Transverse colon (tissue), 4 donors: ENCODE measurements at regions not wholly inside any gene's neighbourhood (a gene's known extent, or its start where the extent isn't known, plus 50 kb on each side); places are given as distances from the start of the nearest gene placed in this dataset.

ENCODE experiments used
- DNase-seq: peaks from one replicate; pipeline ENCODE4 v3.0.0-alpha.2; 2019
- H3K27ac ChIP-seq, 4 donors: fragments of 200-600 bp; sonication (generic); 2 replicates each; pipeline ENCODE4 v1.5.1; 2016 to 2018; ENCODE audit warnings: inconsistent platforms in 4 of 4
- H3K27me3 ChIP-seq: fragments of 200-600 bp; sonication (generic); 2 replicates; pipeline ENCODE4 v1.5.1; 2017; ENCODE audit warnings: inconsistent platforms
- H3K36me3 ChIP-seq, 4 donors: fragments of 200-600 bp; sonication (generic); 2 replicates each; pipeline ENCODE4 v1.5.1; 2017 to 2019; ENCODE audit warnings: inconsistent platforms in 4 of 4
- H3K4me1 ChIP-seq, 4 donors: fragments of 200-600 bp; sonication (generic); 2 replicates each; pipeline ENCODE4 v1.5.1; 2017 to 2020; ENCODE audit warnings: inconsistent platforms in 4 of 4
- H3K4me3 ChIP-seq, 4 donors: fragments of 200-600 bp; sonication (generic); 1 replicate in 1 of 4; 2 replicates in 3 of 4; pipeline versions ENCODE4 v1.5.1 to v1.6.1; 2017 to 2019; ENCODE audit warnings: inconsistent platforms in 4 of 4
- H3K9me3 ChIP-seq, 2 donors: fragments of 200-600 bp; sonication (generic); 2 replicates each; pipeline ENCODE4 v1.5.1; 2017 to 2019; ENCODE audit warnings: inconsistent platforms in 2 of 2
- EP300 ChIP-seq: sonication (generic); formaldehyde crosslinking; IDR thresholded peaks from one replicate; pipeline ENCODE4 v1.6.1; 2017; ENCODE audit warnings: antibody characterized with exemption, low read depth
- POLR2A ChIP-seq: fragments of 450-650 bp; IDR thresholded peaks from one replicate; pipeline ENCODE4 v1.6.1; 2016; ENCODE audit warnings: antibody characterized with exemption, mild to moderate bottlenecking, moderate library complexity
- POLR2AphosphoS5 ChIP-seq, 3 donors: sonication (generic); formaldehyde crosslinking; IDR thresholded peaks; one replicate each; pipeline ENCODE4 v1.6.1; 2016; ENCODE audit warnings: antibody characterized with exemption in 3 of 3
- WGBS, 2 donors: methylation state at CpG; one replicate each; pipeline ENCODE4 v1.1.5; 2018; ENCODE audit warnings: low coverage in 1 of 2; 5-methylcytosine and 5-hydroxymethylcytosine counted together
- in situ Hi-C, 4 donors: fragments of 200-750 bp; cut with MboI; loops; one replicate each; pipeline versions ENCODE4 v1.15.0 to v1.15.1; 2017; ENCODE audit warnings: low sequenced_read_pairs in 3 of 4, low pct_ligation_motif_present in 1 of 4, low pct_unique_long_range_greater_than_20kb in 1 of 4
- intact Hi-C: fragments of 100-400 bp; cut with DNase I; formaldehyde crosslinking; loops from one replicate; pipeline ENCODE4 v1.15.1; 2023; ENCODE audit warnings: low total_unique reads
- TF ChIP-seq, protein P1 (sequence below), 5 experiments: fragments of 200-600 bp in 3 of 5; fragments of 450-650 bp in 2 of 5; sonication (generic) in 3 of 5; IDR thresholded peaks; 1 replicate in 2 of 5; 2 replicates in 3 of 5; pipeline ENCODE4 v1.5.1; 2016 to 2017; ENCODE audit warnings: antibody characterized with exemption in 5 of 5, inconsistent platforms in 3 of 5, mild to moderate bottlenecking in 2 of 5, moderate library complexity in 1 of 5

DNA sequence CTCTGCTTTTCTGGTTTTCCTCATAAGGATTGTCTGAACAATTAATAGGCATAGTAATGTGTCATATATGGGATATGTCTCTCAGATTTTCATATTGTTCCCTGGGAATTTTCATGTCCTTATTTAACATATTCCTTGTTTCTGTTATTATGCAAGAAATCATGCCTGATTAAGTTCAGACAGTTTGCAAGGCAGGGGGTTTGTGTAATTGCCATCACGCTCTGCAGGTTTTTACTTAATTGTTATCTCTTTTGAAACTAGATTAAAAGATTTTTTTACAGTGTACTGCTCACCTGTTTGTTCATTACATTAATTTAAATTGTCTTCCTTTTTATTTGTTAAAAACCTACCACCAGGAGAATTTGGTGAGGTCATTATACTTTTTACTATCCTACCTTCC, 1253.2 kb upstream of the PRR20A start:
- WGBS, 2 donors: 70 to 73% methylated on average over 1 of the region's 1 CpG
- Histone ChIP-seq H3K4me1 (no peaks in the 10 kb centered on the region), H3K27ac (no peak overlapping the region), H3K36me3 (no peaks in the 10 kb centered on the region), H3K27me3 (no peaks in the 10 kb centered on the region), H3K9me3 (peaks cover 5 to 6% of the 10 kb centered on the region in 2 donors), H3K4me3 (no peak overlapping the region)
- in situ Hi-C loops (no loop called here), intact Hi-C loops (no loop called here)
- DNase-seq: no peak
- no peak for TF ChIP-seq POLR2A

DNA sequence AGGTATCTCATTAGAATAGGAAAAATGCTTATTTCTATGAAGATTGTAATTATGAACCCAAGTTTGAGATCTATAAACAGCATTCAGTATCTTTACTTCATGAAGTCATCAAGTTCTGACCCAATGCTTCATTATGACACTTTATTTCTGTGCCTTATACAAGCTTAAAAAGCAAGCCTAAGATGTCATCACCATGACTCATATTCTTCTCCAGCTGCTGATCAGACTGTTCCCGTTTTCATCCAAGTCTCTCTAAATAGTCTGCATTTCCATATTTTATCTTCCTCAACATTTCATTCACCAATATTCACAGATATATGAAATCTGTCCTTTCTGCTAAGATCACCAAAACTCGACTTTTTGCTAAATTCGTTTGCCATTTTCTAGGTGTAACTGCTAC, 1247.2 kb upstream of the PRR20A start:
- intact Hi-C loops (no loop called here), in situ Hi-C loops (no loop called here)
- TF ChIP-seq EP300: no peak
- TF ChIP-seq, protein P1, sequence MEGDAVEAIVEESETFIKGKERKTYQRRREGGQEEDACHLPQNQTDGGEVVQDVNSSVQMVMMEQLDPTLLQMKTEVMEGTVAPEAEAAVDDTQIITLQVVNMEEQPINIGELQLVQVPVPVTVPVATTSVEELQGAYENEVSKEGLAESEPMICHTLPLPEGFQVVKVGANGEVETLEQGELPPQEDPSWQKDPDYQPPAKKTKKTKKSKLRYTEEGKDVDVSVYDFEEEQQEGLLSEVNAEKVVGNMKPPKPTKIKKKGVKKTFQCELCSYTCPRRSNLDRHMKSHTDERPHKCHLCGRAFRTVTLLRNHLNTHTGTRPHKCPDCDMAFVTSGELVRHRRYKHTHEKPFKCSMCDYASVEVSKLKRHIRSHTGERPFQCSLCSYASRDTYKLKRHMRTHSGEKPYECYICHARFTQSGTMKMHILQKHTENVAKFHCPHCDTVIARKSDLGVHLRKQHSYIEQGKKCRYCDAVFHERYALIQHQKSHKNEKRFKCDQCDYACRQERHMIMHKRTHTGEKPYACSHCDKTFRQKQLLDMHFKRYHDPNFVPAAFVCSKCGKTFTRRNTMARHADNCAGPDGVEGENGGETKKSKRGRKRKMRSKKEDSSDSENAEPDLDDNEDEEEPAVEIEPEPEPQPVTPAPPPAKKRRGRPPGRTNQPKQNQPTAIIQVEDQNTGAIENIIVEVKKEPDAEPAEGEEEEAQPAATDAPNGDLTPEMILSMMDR (IDR thresholded peaks at IDR 0.05): no peak
- no peak for TF ChIP-seq POLR2A
- TF ChIP-seq POLR2AphosphoS5 (IDR thresholded peaks at IDR 0.05): no peak
- H3K4me1 ChIP-seq: no peaks in the 10 kb centered on the region
- no peak for DNase-seq
- H3K27me3 ChIP-seq: no peaks in the 10 kb centered on the region
- peaks cover 0 to 3% of the 10 kb centered on the region in 2 donors for H3K9me3 ChIP-seq
- no peaks in the 10 kb centered on the region for H3K36me3 ChIP-seq
- H3K27ac ChIP-seq: no peak overlapping the region
- 62 to 71% methylated on average over 3 of the region's 3 CpGs for WGBS, 2 donors
- no peak overlapping the region for H3K4me3 ChIP-seq

DNA sequence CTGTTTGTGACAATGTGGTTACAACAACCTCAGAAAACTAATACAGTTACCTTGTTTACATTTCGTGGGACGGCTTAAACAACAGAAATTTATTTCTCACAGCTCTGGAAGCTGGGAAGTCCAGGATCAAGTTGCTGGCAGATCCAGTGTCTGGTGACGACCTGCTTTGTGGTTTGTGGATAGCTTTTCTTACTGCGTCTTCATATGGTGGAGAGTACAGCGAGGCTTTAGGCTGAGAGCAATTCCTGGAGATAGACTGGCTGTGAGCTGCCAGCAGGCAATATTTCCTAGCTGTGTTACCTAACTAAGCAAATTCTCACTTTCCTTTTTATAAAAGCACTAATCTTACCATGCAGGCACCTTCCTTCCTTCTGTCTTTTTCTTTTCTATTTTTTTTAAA, 1203.5 kb upstream of the PRR20A start:
- intact Hi-C loops: no loop called here
- peaks cover 3 to 4% of the 10 kb centered on the region in 2 donors for H3K9me3 ChIP-seq
- DNase-seq: no peak
- TF ChIP-seq POLR2AphosphoS5 (IDR thresholded peaks at IDR 0.05) (no peak), EP300 (no peak), POLR2A (no peak)
- TF ChIP-seq, protein P1 (IDR thresholded peaks at IDR 0.05): no peak
- H3K27ac ChIP-seq: no peak overlapping the region
- in situ Hi-C loops: no loop called here
- H3K4me3 ChIP-seq: no peak overlapping the region
- no peaks in the 10 kb centered on the region for H3K27me3 ChIP-seq
- 64 to 87% methylated on average over 3 to 5 of the region's 5 CpGs for WGBS, 2 donors
- no peaks in the 10 kb centered on the region for H3K4me1 ChIP-seq
- H3K36me3 ChIP-seq: no peaks in the 10 kb centered on the region

DNA sequence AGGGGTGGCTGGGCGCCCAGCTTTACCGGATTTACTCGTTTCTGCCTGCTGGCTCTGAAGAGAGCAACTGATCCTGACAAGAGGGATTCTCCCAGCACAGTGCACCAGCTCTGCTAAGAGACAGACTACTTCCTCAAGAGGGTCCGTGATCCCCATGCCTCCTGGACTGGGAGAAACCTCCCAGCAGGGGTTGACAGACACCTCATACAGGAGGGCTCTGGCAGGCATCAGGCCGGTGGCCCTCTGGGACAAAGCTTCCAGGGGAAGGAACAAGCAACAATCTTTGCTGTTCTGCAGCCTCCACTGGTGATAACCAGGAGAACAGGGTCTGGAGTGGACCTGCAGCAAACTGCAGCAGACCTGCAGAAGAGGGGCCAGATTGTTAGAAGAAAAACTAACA, 1192.5 kb upstream of the PRR20A start:
- no peak overlapping the region for H3K4me3 ChIP-seq
- WGBS, 2 donors: 85 to 100% methylated on average over 1 to 5 of the region's 5 CpGs
- H3K36me3 ChIP-seq: no peaks in the 10 kb centered on the region
- in situ Hi-C loops: no loop called here
- H3K27me3 ChIP-seq: no peaks in the 10 kb centered on the region
- TF ChIP-seq EP300 (no peak), POLR2AphosphoS5 (IDR thresholded peaks at IDR 0.05) (no peak), POLR2A (no peak)
- TF ChIP-seq, protein P1 (IDR thresholded peaks at IDR 0.05): no peak
- no peak overlapping the region for H3K27ac ChIP-seq
- H3K4me1 ChIP-seq: no peaks in the 10 kb centered on the region
- no peak for DNase-seq
- intact Hi-C loops: no loop called here
- no peaks in the 10 kb centered on the region for H3K9me3 ChIP-seq

DNA sequence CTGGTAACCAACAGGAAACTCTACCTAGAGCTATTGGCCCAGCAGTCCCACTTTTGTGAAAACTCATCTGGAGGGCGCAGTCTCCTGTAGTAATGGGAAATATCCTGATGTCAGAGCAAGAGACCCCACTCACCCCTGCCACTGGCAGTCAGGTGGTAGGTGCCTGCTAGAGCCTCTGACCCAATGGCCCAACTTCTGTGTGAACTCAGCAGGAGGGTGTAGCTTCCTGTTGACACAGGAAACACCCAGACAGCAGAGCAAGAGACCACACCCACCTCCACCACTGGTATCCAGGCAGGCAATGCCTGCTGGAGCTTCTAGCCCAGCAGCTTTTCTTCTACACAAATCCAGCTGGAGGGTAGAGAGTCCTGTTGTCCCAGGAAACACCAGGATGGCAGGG, 1176.8 kb upstream of the PRR20A start:
- peaks cover 0 to 29% of the 10 kb centered on the region in 2 donors for H3K9me3 ChIP-seq
- H3K27ac ChIP-seq: no peak overlapping the region
- intact Hi-C loops (no loop called here), in situ Hi-C loops (no loop called here)
- H3K4me1 ChIP-seq: no peaks in the 10 kb centered on the region
- H3K36me3 ChIP-seq: no peaks in the 10 kb centered on the region
- H3K27me3 ChIP-seq: no peaks in the 10 kb centered on the region
- TF ChIP-seq EP300: no peak
- DNase-seq: no peak
- no peak overlapping the region for H3K4me3 ChIP-seq
- 82% methylated on average over 1 of the region's 1 CpG; no CpG with 5 or more reads in 1 of the 2 donors for WGBS, 2 donors
